ENCODE measurements at regions not wholly inside any gene's neighbourhood (a gene's known extent, or its start where the extent isn't known, plus 50 kb on each side); places are given as distances from the start of the nearest gene placed in this dataset.

DNA sequence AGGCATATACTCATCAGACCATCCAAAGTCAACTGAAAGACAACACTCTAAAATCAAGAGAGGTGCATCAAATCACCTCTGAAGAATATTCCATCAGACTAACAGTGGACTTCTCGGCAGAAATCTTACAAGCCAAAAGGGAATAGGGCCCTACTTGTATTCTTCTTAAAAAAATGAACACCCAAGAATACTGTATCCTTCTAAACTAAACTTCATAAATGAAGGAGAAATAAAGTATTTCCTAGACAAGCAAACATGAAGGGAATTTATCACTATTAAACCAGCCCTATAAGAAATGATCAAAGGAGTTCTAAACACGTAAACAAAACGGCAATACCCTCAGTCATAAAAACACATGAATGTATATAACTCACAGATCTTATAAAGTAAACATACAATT lies 141.2 kb downstream of the CXXC4 start:
- Histone ChIP-seq H4K20me1 (ENCODE audit: insufficient read depth, poor library complexity, severe bottlenecking) (no peaks in the 10 kb centered on the region), H3K9me2 (replicated peaks; ENCODE audit: insufficient read depth) (no peaks in the 10 kb centered on the region), H3K36me3 (replicated peaks; ENCODE audit: insufficient read depth, low read depth) (no peaks in the 10 kb centered on the region), H3K79me2 (no peaks in the 10 kb centered on the region), H3K27me3 (no peaks in the 10 kb centered on the region), H3K27ac (no peak overlapping the region), H3K4me1 (ENCODE audit: insufficient read depth) (no peaks in the 10 kb centered on the region), H3K4me2 (no peak overlapping the region), H3K4me3 (no peak overlapping the region), H2AFZ (no peak overlapping the region), H3K9me3 (ENCODE audit: low read depth) (no peaks in the 10 kb centered on the region)
- 89% methylated on average over 3 of the region's 3 CpGs for WGBS (ENCODE audit: low lambda C conversion rate, missing lambda C conversion rate)
- TF ChIP-seq, protein P1, sequence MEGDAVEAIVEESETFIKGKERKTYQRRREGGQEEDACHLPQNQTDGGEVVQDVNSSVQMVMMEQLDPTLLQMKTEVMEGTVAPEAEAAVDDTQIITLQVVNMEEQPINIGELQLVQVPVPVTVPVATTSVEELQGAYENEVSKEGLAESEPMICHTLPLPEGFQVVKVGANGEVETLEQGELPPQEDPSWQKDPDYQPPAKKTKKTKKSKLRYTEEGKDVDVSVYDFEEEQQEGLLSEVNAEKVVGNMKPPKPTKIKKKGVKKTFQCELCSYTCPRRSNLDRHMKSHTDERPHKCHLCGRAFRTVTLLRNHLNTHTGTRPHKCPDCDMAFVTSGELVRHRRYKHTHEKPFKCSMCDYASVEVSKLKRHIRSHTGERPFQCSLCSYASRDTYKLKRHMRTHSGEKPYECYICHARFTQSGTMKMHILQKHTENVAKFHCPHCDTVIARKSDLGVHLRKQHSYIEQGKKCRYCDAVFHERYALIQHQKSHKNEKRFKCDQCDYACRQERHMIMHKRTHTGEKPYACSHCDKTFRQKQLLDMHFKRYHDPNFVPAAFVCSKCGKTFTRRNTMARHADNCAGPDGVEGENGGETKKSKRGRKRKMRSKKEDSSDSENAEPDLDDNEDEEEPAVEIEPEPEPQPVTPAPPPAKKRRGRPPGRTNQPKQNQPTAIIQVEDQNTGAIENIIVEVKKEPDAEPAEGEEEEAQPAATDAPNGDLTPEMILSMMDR (IDR thresholded peaks at IDR 0.05; ENCODE audit: poor library complexity) = no peak
- TF ChIP-seq EZH2 (IDR thresholded peaks at IDR 0.05; ENCODE audit: borderline replicate concordance) (no peak), EZH2phosphoT487 (IDR thresholded peaks at IDR 0.05; ENCODE audit: low read depth, severe bottlenecking, unreplicated experiment) (no peak)
- DNase-seq (ENCODE audit: low spot score) = no peak

DNA sequence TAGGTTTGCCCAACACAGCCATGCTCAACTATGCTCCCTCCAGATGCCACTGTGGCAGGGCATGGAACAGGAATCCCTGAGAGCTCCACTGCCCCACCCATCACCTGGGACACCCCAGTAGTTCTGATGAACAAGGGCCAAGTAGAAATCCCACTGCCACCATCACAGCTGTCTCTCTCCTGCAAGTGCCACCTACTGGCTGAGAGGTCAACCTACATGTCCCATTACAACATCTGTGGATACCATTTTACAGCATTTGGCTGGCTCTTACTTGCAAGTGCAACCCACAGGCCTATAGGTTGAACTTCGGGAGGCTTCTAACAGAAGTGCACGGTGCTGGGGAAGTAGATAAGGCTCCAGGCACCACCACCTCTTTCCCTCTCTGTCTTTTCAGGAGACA lies 142.5 kb downstream of the CXXC4 start:
- Histone ChIP-seq H3K4me2 (no peak overlapping the region), H4K20me1 (ENCODE audit: insufficient read depth, poor library complexity, severe bottlenecking) (no peaks in the 10 kb centered on the region), H3K9me2 (replicated peaks; ENCODE audit: insufficient read depth) (no peaks in the 10 kb centered on the region), H3K27ac (no peak overlapping the region), H3K4me3 (no peak overlapping the region), H3K4me1 (ENCODE audit: insufficient read depth) (no peaks in the 10 kb centered on the region), H2AFZ (no peak overlapping the region), H3K9me3 (ENCODE audit: low read depth) (no peaks in the 10 kb centered on the region), H3K79me2 (no peaks in the 10 kb centered on the region), H3K36me3 (replicated peaks; ENCODE audit: insufficient read depth, low read depth) (no peaks in the 10 kb centered on the region), H3K27me3 (no peaks in the 10 kb centered on the region)
- TF ChIP-seq EZH2phosphoT487 (IDR thresholded peaks at IDR 0.05; ENCODE audit: low read depth, severe bottlenecking, unreplicated experiment) (no peak), EZH2 (IDR thresholded peaks at IDR 0.05; ENCODE audit: borderline replicate concordance) (no peak)
- TF ChIP-seq, protein P1 (IDR thresholded peaks at IDR 0.05; ENCODE audit: poor library complexity) = no peak
- 67% methylated on average over 2 of the region's 2 CpGs for WGBS (ENCODE audit: low lambda C conversion rate, missing lambda C conversion rate)
- DNase-seq (ENCODE audit: low spot score) = no peak

DNA sequence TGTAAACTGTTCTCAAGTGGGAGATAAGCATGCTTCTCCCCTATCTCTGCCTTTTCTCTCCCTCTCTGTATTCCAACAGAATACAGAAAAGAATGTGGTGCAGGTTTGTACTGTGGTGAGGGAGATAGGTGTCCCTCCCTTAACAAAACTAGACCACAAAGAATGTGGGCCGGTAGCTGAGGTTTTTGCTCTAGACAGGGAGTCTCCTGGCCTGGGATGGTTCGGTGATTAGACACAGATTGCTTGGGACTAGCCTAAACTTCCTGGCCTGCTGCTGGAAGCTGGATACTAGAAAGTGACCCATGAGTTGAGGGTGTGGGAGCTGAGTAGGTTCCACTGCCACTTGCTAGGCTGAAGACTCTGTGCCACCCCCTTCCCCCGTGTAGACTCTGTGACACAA lies 143.0 kb downstream of the CXXC4 start:
- no peak overlapping the region for H3K4me3 ChIP-seq
- H2AFZ ChIP-seq = no peak overlapping the region
- no peaks in the 10 kb centered on the region for H3K9me3 ChIP-seq (ENCODE audit: low read depth)
- no peaks in the 10 kb centered on the region for H3K27me3 ChIP-seq
- 79% methylated on average over 3 of the region's 3 CpGs for WGBS (ENCODE audit: low lambda C conversion rate, missing lambda C conversion rate)
- H3K27ac ChIP-seq = no peak overlapping the region
- H3K4me1 ChIP-seq (ENCODE audit: insufficient read depth) = no peaks in the 10 kb centered on the region
- no peaks in the 10 kb centered on the region for H3K9me2 ChIP-seq (replicated peaks; ENCODE audit: insufficient read depth)
- TF ChIP-seq EZH2phosphoT487 (IDR thresholded peaks at IDR 0.05; ENCODE audit: low read depth, severe bottlenecking, unreplicated experiment) = no peak
- no peak for TF ChIP-seq EZH2 (IDR thresholded peaks at IDR 0.05; ENCODE audit: borderline replicate concordance)
- TF ChIP-seq, protein P1 (IDR thresholded peaks at IDR 0.05; ENCODE audit: poor library complexity) = no peak
- no peak for DNase-seq (ENCODE audit: low spot score)
- no peak overlapping the region for H3K4me2 ChIP-seq
- H3K79me2 ChIP-seq = no peaks in the 10 kb centered on the region
- H3K36me3 ChIP-seq (replicated peaks; ENCODE audit: insufficient read depth, low read depth) = no peaks in the 10 kb centered on the region
- H4K20me1 ChIP-seq (ENCODE audit: insufficient read depth, poor library complexity, severe bottlenecking) = no peaks in the 10 kb centered on the region
